ENCODE measurements at regions not wholly inside any gene's neighbourhood (a gene's known extent, or its start where the extent isn't known, plus 50 kb on each side); places are given as distances from the start of the nearest gene placed in this dataset.
"Not testable (repeated sequence)": the region's sequence is repeated elsewhere in the genome, so short reads cannot be mapped to it uniquely, and the experiment has no call there.

DNA sequence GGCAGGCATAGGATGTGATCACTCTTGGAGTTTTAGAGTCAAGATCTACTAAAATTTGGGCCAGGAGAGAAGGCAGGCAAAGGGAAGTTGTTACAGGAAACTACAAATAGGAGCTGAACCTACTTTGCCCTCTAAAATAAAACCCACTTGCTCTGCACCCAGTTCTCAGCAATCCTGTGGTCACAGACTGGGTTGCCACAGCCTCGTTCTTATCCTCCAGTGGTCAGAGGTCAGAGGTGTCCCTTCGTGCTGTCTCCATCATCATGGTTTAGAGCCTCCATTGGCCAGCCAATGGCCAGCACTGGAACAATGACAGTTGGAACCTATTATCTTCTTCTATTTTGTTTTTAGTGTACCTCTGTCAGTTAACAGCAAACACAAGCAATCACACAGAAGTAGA is 90.7 kb upstream of the TNP1 start:
- DNase-seq (ENCODE audit: low spot score) = no peak
- intact Hi-C loops (cut with DNase I) = no loop called here

- intact Hi-C loops (cut with DNase I) = no loop called here
- DNase-seq (ENCODE audit: low spot score) = no peak
Observed at GRCh38 chr2:216949700-216950413, 90.0 kb upstream of the TNP1 start.

- no peak for DNase-seq (ENCODE audit: low spot score)
- intact Hi-C loops (cut with DNase I) = no loop called here
Observed at GRCh38 chr2:216947055-216947454, 87.2 kb upstream of the TNP1 start.

DNA sequence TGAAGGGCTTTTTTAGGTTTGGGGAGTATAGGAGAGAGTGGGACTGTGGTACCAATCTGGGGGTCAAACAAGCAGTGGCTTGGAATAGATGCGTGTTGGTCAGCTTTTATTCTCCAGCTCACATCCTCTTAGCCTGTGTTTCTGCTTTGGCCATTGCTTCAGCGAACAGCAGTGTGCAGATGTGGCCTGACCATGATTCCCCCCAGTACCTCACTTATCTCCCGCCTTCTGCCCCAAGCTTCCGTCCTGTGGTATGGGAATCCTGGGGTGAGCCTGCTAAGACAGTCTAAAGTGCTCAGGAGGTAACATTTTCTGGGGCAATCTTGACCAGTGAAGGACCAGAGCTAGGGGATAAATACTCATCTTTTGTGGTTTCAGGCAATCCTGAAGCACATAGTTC is 84.9 kb upstream of the TNP1 start:
- no peak for DNase-seq (ENCODE audit: low spot score)
- intact Hi-C loops (cut with DNase I) = no loop called here

DNA sequence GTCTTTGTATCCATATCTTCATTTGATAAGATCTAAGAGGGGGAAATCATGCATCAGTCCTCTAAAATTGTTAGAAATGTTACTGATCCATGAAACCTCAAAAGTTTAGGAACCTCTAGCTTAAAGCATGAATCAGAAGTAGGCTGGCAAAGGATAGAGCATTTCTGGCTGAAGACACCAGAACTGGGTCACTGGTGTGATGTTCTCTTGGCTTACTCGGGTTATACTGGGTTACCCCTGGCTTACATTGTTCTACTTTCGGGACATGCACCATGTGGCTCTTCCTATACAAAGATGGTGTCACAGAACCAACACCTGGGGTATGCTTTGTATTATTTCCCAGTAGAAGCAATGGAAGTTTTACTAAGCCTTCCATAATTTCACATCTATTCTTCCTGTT is 83.2 kb upstream of the TNP1 start:
- no peak for DNase-seq (ENCODE audit: low spot score)
- intact Hi-C loops (cut with DNase I) = no loop called here

DNA sequence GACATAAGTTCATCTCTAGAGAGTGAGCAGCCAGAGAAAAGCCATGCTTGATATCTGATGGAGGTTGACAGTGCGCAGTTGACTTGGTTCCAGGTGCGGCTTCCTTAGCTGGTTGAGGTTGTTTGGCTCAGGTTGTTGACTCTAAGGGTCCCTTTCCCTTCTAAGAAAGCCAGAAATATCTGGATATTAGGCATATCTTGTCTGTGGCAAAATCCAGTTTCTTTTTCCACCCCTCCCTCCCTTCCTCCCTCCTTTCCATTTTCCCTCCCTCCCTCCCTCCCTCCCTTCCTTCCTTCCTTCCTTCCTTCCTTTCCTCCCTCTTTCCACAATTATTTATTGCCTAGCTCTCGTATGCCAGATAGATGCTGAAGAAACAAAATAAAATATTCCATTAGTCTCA is 82.6 kb upstream of the TNP1 start:
- intact Hi-C loops (cut with DNase I) = no loop called here
- DNase-seq (ENCODE audit: low spot score) = no peak

- intact Hi-C loops (cut with DNase I) = no loop called here
Observed at GRCh38 chr2:216942016-216942415, 82.2 kb upstream of the TNP1 start.

DNA sequence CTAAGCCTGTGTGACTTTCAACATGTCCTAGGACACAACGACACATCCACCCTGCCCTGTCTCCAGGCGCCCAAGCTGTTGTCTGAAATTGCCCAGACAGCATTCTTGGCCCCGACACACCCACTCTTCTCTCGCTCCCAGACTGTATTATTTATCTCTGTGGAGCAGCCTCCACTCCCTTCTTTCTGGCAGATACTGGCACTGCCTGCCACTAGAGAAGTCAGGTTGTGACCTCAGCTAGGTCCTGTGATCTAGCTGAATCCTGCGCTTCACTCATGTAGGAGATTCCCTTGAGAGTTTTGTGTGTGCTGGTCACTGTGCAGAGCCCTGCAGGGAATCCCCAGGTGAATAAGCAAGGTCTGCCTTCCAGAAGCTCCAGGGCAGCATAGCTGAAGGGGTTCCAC is 77.1 kb upstream of the TNP1 start:
- no peak for DNase-seq (ENCODE audit: low spot score)
- intact Hi-C loops (cut with DNase I) = no loop called here

More at GRCh38 chr2:216942016-216942415, 82.2 kb upstream of the TNP1 start:
- no peak for DNase-seq (ENCODE audit: low spot score)

DNA sequence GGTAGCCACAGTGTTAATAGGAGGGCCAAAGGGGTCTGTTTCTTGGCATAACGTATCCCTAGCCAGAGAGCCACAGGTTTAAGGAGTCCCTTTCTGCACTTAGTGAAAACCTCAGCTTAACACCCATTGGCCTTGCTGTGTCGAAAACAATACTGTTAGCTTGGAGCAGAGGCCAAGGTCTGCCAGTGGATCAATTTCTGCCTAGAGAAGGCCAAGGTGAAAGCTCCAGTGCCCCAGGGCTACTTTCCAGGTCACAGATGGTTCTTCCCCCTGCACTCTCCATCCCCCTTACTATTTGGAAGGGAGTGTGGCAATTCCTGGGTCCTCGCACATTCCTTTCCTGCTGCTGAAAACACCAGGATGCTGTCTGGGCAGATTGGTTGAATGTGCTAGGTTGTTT is 74.8 kb upstream of the TNP1 start:
- intact Hi-C loops (cut with DNase I) = no loop called here
- DNase-seq (ENCODE audit: low spot score) = no peak

GRCh38 chr2:216934151-216934550 is 74.3 kb upstream of the TNP1 start:
- intact Hi-C loops (cut with DNase I) = no loop called here
- no peak for DNase-seq (ENCODE audit: low spot score)

DNA sequence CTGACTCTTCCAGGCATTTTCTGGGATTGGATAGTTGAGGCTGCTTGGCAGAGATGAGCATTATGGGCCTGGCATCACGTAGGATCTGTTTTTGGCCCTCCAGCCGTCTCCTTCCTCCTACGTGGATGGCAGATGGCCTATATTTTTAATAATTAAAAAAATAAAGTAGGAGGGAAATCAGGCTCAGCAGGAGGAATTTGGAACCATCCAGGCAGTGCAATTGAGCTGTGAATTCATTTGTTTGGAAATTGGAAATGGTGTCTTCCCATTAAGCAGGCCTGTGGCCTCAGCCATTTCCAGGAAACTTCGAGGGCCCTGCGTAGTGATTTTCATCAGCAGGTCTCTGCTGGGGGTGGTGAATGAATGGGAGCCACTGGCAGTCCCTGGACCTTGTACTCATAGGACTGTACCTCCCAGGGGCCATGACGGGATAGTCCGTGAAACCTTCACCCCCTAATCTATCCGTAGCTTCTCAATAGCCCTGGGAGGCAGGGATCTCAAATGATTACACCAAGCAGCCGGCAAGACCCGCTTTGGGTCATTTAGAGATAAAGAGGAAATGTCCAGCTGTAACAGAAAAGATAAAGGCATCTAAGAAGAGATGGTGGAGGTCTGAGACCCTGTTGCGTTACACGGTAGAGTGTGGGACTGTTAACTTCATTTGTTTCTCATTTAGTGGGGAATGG is 73.1 kb upstream of the TNP1 start:
- DNase-seq (ENCODE audit: low spot score) = no peak
- intact Hi-C loops (cut with DNase I) = no loop called here

GRCh38 chr2:216932113-216932862 is 72.4 kb upstream of the TNP1 start:
- DNase-seq (ENCODE audit: low spot score) = no peak
- intact Hi-C loops (cut with DNase I) = no loop called here

GRCh38 chr2:216930716-216931115 is 70.9 kb upstream of the TNP1 start:
- intact Hi-C loops (cut with DNase I) = no loop called here
- no peak for DNase-seq (ENCODE audit: low spot score)

DNA sequence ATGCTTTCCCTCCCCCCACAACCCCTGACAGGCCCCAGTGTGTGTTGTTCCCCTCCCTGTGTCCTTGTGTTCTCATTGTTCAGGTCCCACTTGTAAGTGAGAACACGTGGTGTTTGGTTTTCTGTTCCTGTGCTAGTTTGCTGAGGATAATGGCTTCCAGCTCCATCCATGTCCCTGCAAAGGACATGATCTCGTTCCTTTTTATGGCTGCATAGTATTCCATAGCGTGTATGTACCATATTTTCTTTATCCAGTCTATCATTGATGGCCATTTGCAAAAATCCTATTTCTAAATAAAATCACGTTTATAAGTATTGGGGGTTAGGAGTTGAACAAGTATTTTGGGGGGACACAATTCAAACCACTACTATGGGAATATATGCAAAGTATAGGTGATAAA is 69.5 kb upstream of the TNP1 start:
- intact Hi-C loops (cut with DNase I); DNase-seq (ENCODE audit: low spot score): not testable (repeated sequence)

- intact Hi-C loops (cut with DNase I) = no loop called here
- DNase-seq (ENCODE audit: low spot score) = no peak
Observed at GRCh38 chr2:216927163-216927562, 67.3 kb upstream of the TNP1 start.

DNA sequence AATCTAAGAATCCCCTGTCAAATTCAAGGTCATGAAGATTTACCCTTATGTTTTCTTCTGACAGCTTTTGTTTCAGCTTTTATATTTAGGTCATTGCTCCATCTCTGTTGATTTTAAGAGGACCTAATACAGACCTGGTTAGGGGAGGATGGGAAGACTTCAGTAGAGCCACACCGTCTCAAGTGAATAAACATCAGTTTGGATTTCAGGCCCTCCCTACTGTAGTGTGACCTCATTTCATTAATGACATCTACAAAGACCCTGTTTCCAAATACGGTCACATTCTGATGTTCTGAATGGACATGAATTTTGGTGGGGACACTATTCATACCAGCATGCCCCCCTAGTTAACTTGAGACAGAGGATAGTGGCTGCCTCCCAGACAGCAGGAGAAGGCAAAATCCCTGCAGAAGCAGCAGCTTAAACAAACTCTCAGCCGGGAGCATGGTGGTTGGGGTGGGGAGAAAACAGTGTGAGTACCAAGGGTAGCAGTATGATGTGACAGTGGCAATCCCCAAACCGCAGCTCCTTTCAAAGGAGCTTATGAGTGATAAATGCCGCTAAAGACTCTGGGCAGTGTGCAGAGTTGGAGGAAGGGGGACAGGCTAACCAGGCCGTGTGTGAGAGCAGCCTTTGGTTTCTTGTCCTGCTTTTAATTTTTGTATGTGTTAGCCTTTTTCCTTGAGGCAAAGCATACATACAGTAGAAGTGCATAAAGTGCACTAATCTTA is 65.9 kb upstream of the TNP1 start:
- no peak for DNase-seq (ENCODE audit: low spot score)
- intact Hi-C loops (cut with DNase I) = no loop called here

DNA sequence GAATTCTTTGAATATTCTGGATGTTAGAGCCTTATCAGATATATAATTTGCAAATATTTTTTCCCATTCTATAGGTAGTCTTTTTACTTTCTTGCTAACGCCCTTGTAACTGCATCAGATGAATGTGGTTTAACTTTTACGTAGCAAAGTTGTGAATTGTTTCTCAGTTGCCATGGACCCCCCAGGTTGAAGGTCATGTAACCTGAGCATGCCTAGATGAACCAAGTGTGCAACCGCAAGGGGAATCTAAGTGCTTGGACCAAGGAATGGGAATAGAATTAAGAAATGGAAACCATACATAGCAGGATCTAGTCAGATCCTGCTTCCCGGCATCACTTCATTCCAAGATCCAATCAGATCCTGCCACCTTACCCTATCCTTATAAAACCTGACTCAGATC is 65.1 kb upstream of the TNP1 start:
- intact Hi-C loops (cut with DNase I) = no loop called here
- no peak for DNase-seq (ENCODE audit: low spot score)

DNA sequence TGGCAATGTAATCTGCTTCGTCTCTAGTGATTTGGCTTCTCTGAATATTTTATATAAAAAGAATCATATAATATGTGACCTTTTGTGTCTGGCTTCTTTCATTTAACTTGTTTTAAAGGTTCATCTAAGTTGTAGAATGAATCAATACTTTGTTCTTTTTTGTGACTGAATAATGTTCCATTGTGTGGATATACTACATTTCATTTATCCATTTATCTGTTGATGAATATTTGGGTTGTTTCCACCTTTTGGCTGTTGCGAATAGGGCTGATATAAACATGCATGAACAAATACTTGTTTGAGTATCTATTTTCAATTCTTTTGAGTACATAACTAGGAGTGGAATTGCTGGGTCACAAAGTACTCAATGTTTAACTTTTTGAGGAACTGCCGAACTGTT is 63.8 kb upstream of the TNP1 start:
- DNase-seq (ENCODE audit: low spot score) = no peak
- intact Hi-C loops (cut with DNase I) = no loop called here

- intact Hi-C loops (cut with DNase I) = no loop called here
- no peak for DNase-seq (ENCODE audit: low spot score)
Observed at GRCh38 chr2:216922175-216922780, 62.4 kb upstream of the TNP1 start.
